Hepatocyte (in vitro differentiated cells): ENCODE measurements at regions not wholly inside any gene's neighbourhood (a gene's known extent, or its start where the extent isn't known, plus 50 kb on each side); places are given as distances from the start of the nearest gene placed in this dataset.

ENCODE experiments used
- DNase-seq: peaks from one replicate; pipeline ENCODE4 v3.0.0-alpha.2; 2016; ENCODE audit warnings: low spot score
- H2AFZ ChIP-seq: fragments of 200-600 bp; sonication (generic); 2 replicates; pipeline ENCODE4 v1.6.0; 2016; ENCODE audit warnings: antibody characterized with exemption, mild to moderate bottlenecking
- H3K27ac ChIP-seq: fragments of 200-600 bp; sonication (generic); 2 replicates; pipeline ENCODE4 v1.5.1; 2016; ENCODE audit warnings: mild to moderate bottlenecking
- H3K27me3 ChIP-seq: fragments of 200-600 bp; sonication (generic); 2 replicates; pipeline ENCODE4 v1.6.1; 2016
- H3K36me3 ChIP-seq: fragments of 200-600 bp; sonication (generic); replicated peaks from 2 replicates; pipeline ENCODE4 v1.5.1; 2016; ENCODE audit warnings: low read depth; ENCODE audit not compliant: insufficient read depth
- H3K4me1 ChIP-seq: fragments of 200-600 bp; sonication (generic); 2 replicates; pipeline ENCODE4 v1.5.1; 2016; ENCODE audit warnings: mild to moderate bottlenecking, moderate library complexity; ENCODE audit not compliant: insufficient read depth
- H3K4me2 ChIP-seq: fragments of 200-600 bp; sonication (generic); 2 replicates; pipeline ENCODE4 v1.6.0; 2016
- H3K4me3 ChIP-seq: fragments of 200-600 bp; sonication (generic); 2 replicates; pipeline ENCODE4 v1.5.1; 2016; ENCODE audit warnings: mild to moderate bottlenecking
- H3K79me2 ChIP-seq: fragments of 200-600 bp; sonication (generic); 2 replicates; pipeline ENCODE4 v1.6.0; 2017; ENCODE audit warnings: mild to moderate bottlenecking
- H3K9me2 ChIP-seq: fragments of 200-600 bp; sonication (generic); replicated peaks from 2 replicates; pipeline ENCODE4 v1.6.0; 2017; ENCODE audit warnings: mild to moderate bottlenecking; ENCODE audit not compliant: insufficient read depth
- H3K9me3 ChIP-seq: fragments of 200-600 bp; sonication (generic); 2 replicates; pipeline ENCODE4 v1.5.1; 2016; ENCODE audit warnings: low read depth, mild to moderate bottlenecking
- H4K20me1 ChIP-seq: fragments of 200-600 bp; sonication (generic); 2 replicates; pipeline ENCODE4 v1.6.0; 2016; ENCODE audit warnings: mild to moderate bottlenecking; ENCODE audit not compliant: insufficient read depth, poor library complexity, severe bottlenecking
- CTCF ChIP-seq: fragments of 200-600 bp; sonication (generic); IDR thresholded peaks from 2 replicates; pipeline ENCODE4 v1.5.1; 2016; ENCODE audit warnings: antibody characterized with exemption, mild to moderate bottlenecking; ENCODE audit not compliant: poor library complexity
- EZH2 ChIP-seq: fragments of 200-600 bp; sonication (generic); IDR thresholded peaks from 2 replicates; pipeline ENCODE4 v1.6.1; 2016; ENCODE audit warnings: antibody characterized with exemption, mild to moderate bottlenecking, borderline replicate concordance
- EZH2phosphoT487 ChIP-seq: fragments of 200-600 bp; sonication (generic); IDR thresholded peaks from one replicate; pipeline ENCODE4 v1.6.1; 2018; ENCODE audit warnings: antibody characterized with exemption, mild to moderate bottlenecking, low read depth, moderate library complexity; ENCODE audit not compliant: unreplicated experiment, severe bottlenecking
- WGBS: methylation state at CpG from one replicate; pipeline ENCODE4 v1.1.6; 2016; ENCODE audit warnings: low lambda C conversion rate; ENCODE audit errors: missing lambda C conversion rate; 5-methylcytosine and 5-hydroxymethylcytosine counted together

DNA sequence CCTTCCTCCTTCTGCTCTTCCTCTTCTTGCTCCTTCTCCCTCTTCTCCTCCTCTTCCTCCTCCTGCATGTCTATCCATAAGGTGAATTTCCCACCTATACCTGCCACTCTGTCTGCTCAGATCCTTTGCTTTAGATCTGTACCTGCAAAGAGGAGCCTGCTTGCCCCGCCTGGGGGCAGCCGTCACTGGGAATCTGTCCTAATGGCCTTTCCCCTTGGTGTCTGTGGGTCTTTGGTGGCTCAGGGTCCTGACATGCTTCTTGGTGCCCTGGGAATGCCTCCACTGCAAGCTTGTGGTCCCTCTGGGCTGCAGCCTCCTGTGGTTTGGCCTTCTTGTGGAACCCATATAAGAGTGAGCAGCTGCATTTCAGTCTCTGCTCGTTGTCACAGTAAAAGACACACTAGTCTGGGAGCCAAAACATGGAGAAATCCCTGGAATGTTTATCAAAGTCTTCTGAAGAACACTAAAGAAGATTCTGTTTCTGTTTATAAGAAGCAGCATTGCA lies 79.5 kb upstream of the CSF3R start:
- H3K9me2 ChIP-seq: no peaks in the 10 kb centered on the region
- no peaks in the 10 kb centered on the region for H4K20me1 ChIP-seq
- H3K9me3 ChIP-seq: no peaks in the 10 kb centered on the region
- no peak overlapping the region for H2AFZ ChIP-seq
- no peaks in the 10 kb centered on the region for H3K79me2 ChIP-seq
- peaks cover 5% of the 10 kb centered on the region for H3K27me3 ChIP-seq
- H3K4me3 ChIP-seq: no peak overlapping the region
- TF ChIP-seq EZH2phosphoT487: no peak
- TF ChIP-seq CTCF: no peak
- no peak for TF ChIP-seq EZH2
- H3K4me2 ChIP-seq: no peak overlapping the region
- H3K36me3 ChIP-seq: no peaks in the 10 kb centered on the region
- H3K27ac ChIP-seq: no peak overlapping the region
- no peak for DNase-seq
- 76% methylated on average over 3 of the region's 3 CpGs for WGBS
- no peaks in the 10 kb centered on the region for H3K4me1 ChIP-seq

DNA sequence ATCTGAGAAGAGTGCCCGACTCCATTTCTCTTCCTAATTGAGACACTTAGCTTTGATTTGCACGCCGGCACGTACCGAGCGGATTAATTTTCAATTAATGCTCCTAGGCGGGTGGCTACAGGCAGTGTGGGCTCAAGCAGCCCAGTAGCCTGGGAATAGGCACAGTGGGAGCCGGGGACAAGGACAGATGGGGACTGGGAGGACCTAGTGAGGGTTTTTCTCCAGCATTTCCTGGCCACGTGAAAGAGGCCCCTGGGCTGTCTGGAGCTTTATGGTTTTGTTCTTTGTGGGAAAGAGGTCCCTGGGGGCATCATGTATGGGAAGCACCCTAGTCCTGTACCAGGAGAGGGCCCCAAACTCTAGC lies 78.6 kb upstream of the CSF3R start:
- H3K9me2 ChIP-seq: no peaks in the 10 kb centered on the region
- no peak overlapping the region for H2AFZ ChIP-seq
- 87% methylated on average over 9 of the region's 9 CpGs for WGBS
- H3K79me2 ChIP-seq: no peaks in the 10 kb centered on the region
- DNase-seq: no peak
- peaks cover 5% of the 10 kb centered on the region for H3K27me3 ChIP-seq
- H3K4me2 ChIP-seq: no peak overlapping the region
- no peak overlapping the region for H3K4me3 ChIP-seq
- H3K27ac ChIP-seq: no peak overlapping the region
- no peaks in the 10 kb centered on the region for H3K4me1 ChIP-seq
- TF ChIP-seq CTCF (no peak), EZH2phosphoT487 (no peak), EZH2 (no peak)
- H3K36me3 ChIP-seq: no peaks in the 10 kb centered on the region
- H3K9me3 ChIP-seq: no peaks in the 10 kb centered on the region
- H4K20me1 ChIP-seq: no peaks in the 10 kb centered on the region

DNA sequence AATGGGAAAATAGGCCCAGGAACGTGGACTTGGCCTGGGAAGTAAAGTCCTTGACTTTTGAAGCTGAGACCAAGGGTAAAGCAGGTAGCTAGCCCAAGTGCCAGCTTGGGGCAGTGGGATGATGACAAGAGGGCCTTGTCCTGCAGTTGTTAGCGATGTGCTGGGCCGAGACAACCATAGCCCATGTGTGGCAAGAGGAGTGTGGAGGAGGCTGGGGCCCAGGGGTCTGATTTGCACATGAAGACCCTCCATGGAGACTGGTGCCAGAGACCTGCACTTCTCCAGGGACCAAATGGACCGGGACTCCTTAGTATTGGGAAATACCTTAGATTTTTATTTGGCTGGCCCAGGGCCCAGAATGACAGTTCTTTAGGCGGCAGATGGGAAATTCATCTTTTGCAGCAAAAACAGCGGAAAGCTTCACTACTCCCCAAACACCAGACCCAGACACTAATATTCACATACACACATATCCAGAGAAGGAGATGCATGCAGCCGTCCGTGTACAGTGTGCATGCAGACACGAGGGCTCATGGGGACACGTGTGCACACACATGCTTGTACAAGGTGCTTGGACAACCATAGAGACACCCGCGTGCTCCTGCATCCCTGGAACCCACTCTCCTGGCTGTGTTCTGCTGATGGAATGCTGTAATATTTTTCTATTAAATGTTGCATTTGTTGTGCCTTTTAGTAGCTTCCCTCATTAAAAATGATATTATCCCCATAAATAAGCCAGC lies 78.1 kb upstream of the CSF3R start:
- no peaks in the 10 kb centered on the region for H4K20me1 ChIP-seq
- TF ChIP-seq EZH2 (no peak), EZH2phosphoT487 (no peak), CTCF (no peak)
- no peak overlapping the region for H3K27ac ChIP-seq
- H3K36me3 ChIP-seq: no peaks in the 10 kb centered on the region
- 92% methylated on average over 12 of the region's 12 CpGs for WGBS
- H3K9me3 ChIP-seq: no peaks in the 10 kb centered on the region
- no peaks in the 10 kb centered on the region for H3K4me1 ChIP-seq
- DNase-seq: no peak
- peaks cover 7% of the 10 kb centered on the region for H3K27me3 ChIP-seq
- H3K4me3 ChIP-seq: no peak overlapping the region
- no peaks in the 10 kb centered on the region for H3K79me2 ChIP-seq
- no peaks in the 10 kb centered on the region for H3K9me2 ChIP-seq
- H2AFZ ChIP-seq: no peak overlapping the region
- no peak overlapping the region for H3K4me2 ChIP-seq
